ENCODE measurements at regions not wholly inside any gene's neighbourhood (a gene's known extent, or its start where the extent isn't known, plus 50 kb on each side); places are given as distances from the start of the nearest gene placed in this dataset.
"Not testable (repeated sequence)": the region's sequence is repeated elsewhere in the genome, so short reads cannot be mapped to it uniquely, and the experiment has no call there.

GRCh38 chr15:25171111-25171811 is 216.5 kb downstream of the SNRPN start:
- DNase-seq, result no peak

GRCh38 chr15:25171856-25172687 is 217.3 kb downstream of the SNRPN start:
- DNase-seq, result no peak

GRCh38 chr15:25172691-25173090 is 217.9 kb downstream of the SNRPN start:
- no peak for DNase-seq

GRCh38 chr15:25173241-25174028 is 218.6 kb downstream of the SNRPN start:
- DNase-seq, result no peak

GRCh38 chr15:25174149-25174548 is 219.4 kb downstream of the SNRPN start:
- DNase-seq, result not testable (repeated sequence)

- no peak for DNase-seq
Measured at GRCh38 chr15:25175033-25175788, 220.4 kb downstream of the SNRPN start.

- no peak for DNase-seq
Measured at GRCh38 chr15:25175789-25176615, 221.2 kb downstream of the SNRPN start.

GRCh38 chr15:25176616-25176923 is 221.8 kb downstream of the SNRPN start:
- no peak for DNase-seq

GRCh38 chr15:25176991-25177954 is 222.5 kb downstream of the SNRPN start:
- no peak for DNase-seq

- no peak for DNase-seq
Measured at GRCh38 chr15:25177955-25178801, 223.4 kb downstream of the SNRPN start.

GRCh38 chr15:25178835-25179672 is 224.3 kb downstream of the SNRPN start:
- DNase-seq, result no peak

- DNase-seq, result no peak
Measured at GRCh38 chr15:25179673-25180511, 225.1 kb downstream of the SNRPN start.

GRCh38 chr15:25180606-25181292 is 226.0 kb downstream of the SNRPN start:
- no peak for DNase-seq

GRCh38 chr15:25181293-25182097 is 226.7 kb downstream of the SNRPN start:
- DNase-seq, result no peak

GRCh38 chr15:25182098-25182478 is 227.3 kb downstream of the SNRPN start:
- DNase-seq, result no peak

GRCh38 chr15:25182736-25183445 is 228.1 kb downstream of the SNRPN start:
- no peak for DNase-seq
